ENCODE measurements at regions not wholly inside any gene's neighbourhood (a gene's known extent, or its start where the extent isn't known, plus 50 kb on each side); places are given as distances from the start of the nearest gene placed in this dataset.

GRCh38 chr10:130737621-130738020 is 573.9 kb downstream of the TCERG1L start:
- TF ChIP-seq CTCF (IDR thresholded peaks at IDR 0.05) (no peak), POLR2A (IDR thresholded peaks at IDR 0.05) (no peak)

Data from Peyer's patch (tissue), 4 donors.